Activated naive CD8-positive, alpha-beta T cell (primary cell): ENCODE measurements at regions not wholly inside any gene's neighbourhood (a gene's known extent, or its start where the extent isn't known, plus 50 kb on each side); places are given as distances from the start of the nearest gene placed in this dataset.

Experiments
- H3K27ac Mint-ChIP-seq: one replicate; pipeline ENCODE4 v1.8.0; 2021; ENCODE audit warnings: mixed read lengths
- H3K27me3 Mint-ChIP-seq: one replicate; pipeline ENCODE4 v1.8.0; 2021; ENCODE audit warnings: mixed read lengths
- H3K36me3 Mint-ChIP-seq: one replicate; pipeline ENCODE4 v1.8.0; 2021; ENCODE audit warnings: mixed read lengths
- H3K4me1 Mint-ChIP-seq: one replicate; pipeline ENCODE4 v1.8.0; 2021; ENCODE audit warnings: low read depth, mixed read lengths
- H3K4me3 Mint-ChIP-seq: one replicate; pipeline ENCODE4 v1.8.0; 2021; ENCODE audit warnings: mild to moderate bottlenecking, mixed read lengths
- H3K9me3 Mint-ChIP-seq: one replicate; pipeline ENCODE4 v1.8.0; 2021; ENCODE audit warnings: low read depth, mixed read lengths

DNA sequence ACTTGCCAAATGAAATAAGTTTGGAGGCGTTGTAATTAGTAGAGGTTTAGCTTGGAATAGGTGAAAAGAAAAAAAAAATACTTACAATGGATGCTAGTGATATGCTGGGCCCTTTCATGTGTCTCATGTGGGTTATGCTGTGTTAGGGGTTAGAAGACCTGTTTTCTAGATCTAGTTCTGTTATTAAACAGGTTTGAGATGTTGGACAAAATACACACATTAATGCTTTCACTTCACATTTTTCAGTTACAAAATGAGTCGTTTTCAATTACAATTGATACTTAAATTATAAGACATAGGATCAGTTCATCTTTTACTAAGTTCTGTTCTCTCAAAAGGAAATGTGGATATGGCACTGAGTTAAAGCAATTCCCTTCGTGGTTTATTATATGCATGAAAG is 509.8 kb downstream of the EPM2A start:
- Mint-ChIP-seq H3K36me3 (no peaks in the 10 kb centered on the region), H3K9me3 (no peaks in the 10 kb centered on the region), H3K27ac (no peak overlapping the region), H3K27me3 (peaks cover 7% of the 10 kb centered on the region), H3K4me3 (no peak overlapping the region), H3K4me1 (no peaks in the 10 kb centered on the region)

GRCh38 chr6:145227593-145227992 is 507.7 kb downstream of the EPM2A start:
- H3K27ac Mint-ChIP-seq: no peak overlapping the region
- H3K4me3 Mint-ChIP-seq: no peak overlapping the region

DNA sequence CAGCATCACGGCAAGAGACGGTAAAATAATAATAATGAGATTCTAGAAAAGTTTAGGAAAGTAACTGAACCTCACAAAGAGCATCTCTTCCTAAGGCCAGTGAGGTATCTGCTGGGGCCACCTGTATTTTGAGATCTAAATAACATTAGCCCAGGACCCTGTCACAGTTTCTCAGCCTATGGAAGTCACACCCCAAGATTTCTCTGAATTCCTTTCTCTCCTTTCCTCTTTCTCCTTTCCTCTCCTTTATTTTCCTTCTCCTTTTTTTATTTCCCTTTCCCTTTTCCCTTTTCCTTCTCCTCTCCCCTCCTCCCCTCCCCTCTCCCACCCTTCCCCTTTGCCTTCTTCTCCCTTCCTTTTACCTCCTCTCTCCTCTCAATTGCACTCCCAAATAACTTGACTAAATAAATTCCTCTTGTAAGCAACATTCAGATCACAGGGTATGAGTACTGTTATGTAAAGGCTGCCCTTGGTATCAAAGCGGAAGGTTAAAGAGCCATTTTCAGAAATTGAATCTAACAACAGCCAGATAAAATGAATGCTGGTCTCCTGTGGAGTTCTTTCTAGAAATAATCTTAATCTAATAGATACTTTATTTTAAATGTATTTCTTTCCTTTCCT is 506.2 kb downstream of the EPM2A start:
- no peaks in the 10 kb centered on the region for H3K4me1 Mint-ChIP-seq
- H3K27me3 Mint-ChIP-seq: peaks cover 4% of the 10 kb centered on the region
- no peak overlapping the region for H3K27ac Mint-ChIP-seq
- H3K4me3 Mint-ChIP-seq: no peak overlapping the region
- peaks cover 4% of the 10 kb centered on the region for H3K9me3 Mint-ChIP-seq
- no peaks in the 10 kb centered on the region for H3K36me3 Mint-ChIP-seq

More at GRCh38 chr6:145227593-145227992, 507.7 kb downstream of the EPM2A start:
- Mint-ChIP-seq H3K36me3 (no peaks in the 10 kb centered on the region), H3K27me3 (peaks cover 4% of the 10 kb centered on the region), H3K4me1 (no peaks in the 10 kb centered on the region), H3K9me3 (no peaks in the 10 kb centered on the region)

DNA sequence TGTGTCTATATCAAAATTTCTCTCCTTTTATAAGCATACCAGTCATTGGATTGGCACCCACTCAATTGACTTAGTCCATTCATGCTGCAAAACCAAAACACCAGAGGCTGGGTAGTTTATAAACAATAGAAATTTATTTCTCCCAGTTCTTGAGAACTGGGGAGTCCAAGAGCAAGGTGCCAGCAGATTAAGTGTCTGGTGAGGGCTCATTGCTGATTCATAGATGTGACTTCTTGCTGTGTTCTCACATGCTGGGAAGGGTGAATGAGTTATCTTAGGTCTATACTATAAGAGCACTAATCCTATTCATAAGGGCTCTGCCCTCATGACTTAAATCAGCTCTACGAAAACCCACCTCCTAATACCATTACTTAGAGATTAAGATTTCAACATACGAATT is 501.4 kb downstream of the EPM2A start:
- Mint-ChIP-seq H3K9me3 (peaks cover 4% of the 10 kb centered on the region), H3K27me3 (peaks cover 12% of the 10 kb centered on the region), H3K4me3 (no peak overlapping the region), H3K36me3 (no peaks in the 10 kb centered on the region), H3K27ac (no peak overlapping the region), H3K4me1 (no peaks in the 10 kb centered on the region)

DNA sequence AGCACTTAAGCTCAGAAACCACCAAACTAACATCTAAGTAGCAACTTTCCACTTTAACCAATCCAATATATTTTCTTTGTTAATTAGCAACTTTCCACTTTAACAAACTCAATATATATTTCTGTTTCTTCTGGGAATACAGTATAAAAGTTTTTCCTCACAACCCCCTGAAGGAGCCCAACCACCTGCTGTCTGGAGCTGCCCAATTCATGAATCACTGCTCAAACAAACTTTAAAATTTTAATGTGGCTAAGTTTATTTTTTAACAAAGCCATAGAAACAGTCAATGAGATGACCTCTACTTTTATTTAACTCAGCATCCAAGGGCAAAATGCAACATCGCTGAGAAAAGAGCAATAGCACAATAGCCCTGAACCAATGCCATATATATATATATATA is 500.1 kb downstream of the EPM2A start:
- H3K27ac Mint-ChIP-seq: no peak overlapping the region
- peaks cover 10% of the 10 kb centered on the region for H3K27me3 Mint-ChIP-seq
- peaks cover 4% of the 10 kb centered on the region for H3K9me3 Mint-ChIP-seq
- no peak overlapping the region for H3K4me3 Mint-ChIP-seq
- H3K4me1 Mint-ChIP-seq: no peaks in the 10 kb centered on the region
- H3K36me3 Mint-ChIP-seq: no peaks in the 10 kb centered on the region

GRCh38 chr6:145238787-145239186 is 496.5 kb downstream of the EPM2A start:
- H3K27me3 Mint-ChIP-seq: peaks cover 17% of the 10 kb centered on the region
- no peaks in the 10 kb centered on the region for H3K9me3 Mint-ChIP-seq
- H3K4me1 Mint-ChIP-seq: no peaks in the 10 kb centered on the region
- no peaks in the 10 kb centered on the region for H3K36me3 Mint-ChIP-seq
- no peak overlapping the region for H3K4me3 Mint-ChIP-seq
- H3K27ac Mint-ChIP-seq: no peak overlapping the region

DNA sequence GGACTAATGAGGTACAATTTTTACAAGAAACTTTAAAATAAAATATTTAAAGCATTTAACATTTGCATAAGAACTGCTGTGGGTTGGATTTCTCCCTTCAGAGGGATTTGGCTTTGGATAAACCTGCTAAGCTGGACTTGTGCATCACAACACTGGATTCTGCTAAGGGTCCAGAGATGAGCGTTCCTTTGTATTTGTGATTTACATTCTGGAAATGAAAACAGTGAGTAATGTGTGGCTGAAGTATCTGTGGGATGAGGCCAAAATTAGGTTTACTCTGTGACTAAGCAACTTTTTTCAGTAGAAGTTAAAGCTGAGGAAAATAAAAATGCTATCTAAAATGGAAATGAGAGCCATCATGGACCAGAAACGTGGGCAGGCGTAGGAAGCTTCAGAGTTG is 494.3 kb downstream of the EPM2A start:
- no peak overlapping the region for H3K27ac Mint-ChIP-seq
- no peaks in the 10 kb centered on the region for H3K36me3 Mint-ChIP-seq
- H3K27me3 Mint-ChIP-seq: peaks cover 14% of the 10 kb centered on the region
- H3K9me3 Mint-ChIP-seq: no peaks in the 10 kb centered on the region
- no peak overlapping the region for H3K4me3 Mint-ChIP-seq
- H3K4me1 Mint-ChIP-seq: no peaks in the 10 kb centered on the region

DNA sequence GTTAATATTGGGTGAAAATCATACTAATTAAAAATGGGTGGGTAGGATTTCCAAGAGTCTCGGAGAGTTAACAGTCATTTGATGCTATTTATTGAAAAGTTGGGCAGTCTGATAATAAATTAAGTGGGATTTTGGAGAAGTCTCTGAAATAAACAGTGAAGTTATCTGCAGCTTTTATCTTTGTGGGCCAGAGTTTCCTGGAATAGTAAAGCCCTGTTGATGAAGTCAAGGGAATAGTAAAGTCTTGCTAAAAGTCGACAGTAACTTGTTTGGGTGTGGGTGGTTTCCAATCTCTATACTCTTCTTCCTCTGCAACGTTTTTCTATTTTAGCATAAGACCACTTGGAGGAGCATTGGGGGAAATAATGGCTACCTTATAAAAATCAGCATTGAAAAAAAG is 493.6 kb downstream of the EPM2A start:
- Mint-ChIP-seq H3K36me3 (no peaks in the 10 kb centered on the region), H3K27me3 (peaks cover 14% of the 10 kb centered on the region), H3K4me3 (no peak overlapping the region), H3K27ac (no peak overlapping the region), H3K4me1 (no peaks in the 10 kb centered on the region), H3K9me3 (no peaks in the 10 kb centered on the region)

DNA sequence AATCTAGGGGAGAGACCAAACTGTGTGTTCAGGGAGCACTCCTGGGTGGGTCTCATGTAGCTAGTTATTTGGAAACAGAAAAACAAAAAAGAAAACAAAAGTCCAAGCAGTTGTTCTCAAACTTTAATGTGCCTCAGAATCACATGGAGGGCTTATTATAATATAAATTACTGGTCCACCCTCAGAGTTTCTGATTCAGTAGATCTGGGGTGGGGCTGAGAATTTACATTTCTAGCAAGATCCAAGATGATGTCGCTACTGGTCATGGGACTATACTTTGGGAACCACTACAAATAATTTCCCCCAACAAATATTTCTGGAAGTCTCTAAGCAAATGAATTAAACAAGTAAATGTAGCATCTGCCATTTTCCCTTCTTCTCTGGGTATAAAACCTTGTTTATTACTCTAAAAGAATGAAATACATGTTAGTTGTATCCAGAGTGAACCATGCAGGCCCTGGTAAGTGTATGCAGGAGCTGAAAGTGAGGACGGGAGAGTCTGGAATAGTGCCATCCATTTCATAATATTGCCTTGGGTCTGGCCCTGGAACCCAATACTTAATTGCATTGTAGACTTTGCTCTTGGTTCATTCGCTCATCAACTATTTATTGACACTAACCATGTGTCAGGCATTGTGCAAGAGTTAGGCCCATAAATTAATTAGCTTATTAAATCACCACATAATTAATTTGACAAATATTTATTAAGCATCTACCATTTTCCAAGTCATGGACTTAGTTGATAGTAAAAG is 490.8 kb downstream of the EPM2A start:
- Mint-ChIP-seq H3K9me3 (no peaks in the 10 kb centered on the region), H3K27me3 (peaks cover 9% of the 10 kb centered on the region), H3K4me1 (no peaks in the 10 kb centered on the region), H3K27ac (no peak overlapping the region), H3K36me3 (no peaks in the 10 kb centered on the region), H3K4me3 (no peak overlapping the region)

GRCh38 chr6:145245119-145245518 is 490.2 kb downstream of the EPM2A start:
- H3K4me3 Mint-ChIP-seq: no peak overlapping the region
- H3K27ac Mint-ChIP-seq: no peak overlapping the region
- no peaks in the 10 kb centered on the region for H3K9me3 Mint-ChIP-seq
- peaks cover 9% of the 10 kb centered on the region for H3K27me3 Mint-ChIP-seq
- H3K4me1 Mint-ChIP-seq: no peaks in the 10 kb centered on the region
- H3K36me3 Mint-ChIP-seq: no peaks in the 10 kb centered on the region

- H3K9me3 Mint-ChIP-seq: no peaks in the 10 kb centered on the region
- no peak overlapping the region for H3K4me3 Mint-ChIP-seq
- H3K4me1 Mint-ChIP-seq: no peaks in the 10 kb centered on the region
- H3K36me3 Mint-ChIP-seq: no peaks in the 10 kb centered on the region
- no peak overlapping the region for H3K27ac Mint-ChIP-seq
- no peaks in the 10 kb centered on the region for H3K27me3 Mint-ChIP-seq
Measured at GRCh38 chr6:145247692-145248419, 487.5 kb downstream of the EPM2A start.

DNA sequence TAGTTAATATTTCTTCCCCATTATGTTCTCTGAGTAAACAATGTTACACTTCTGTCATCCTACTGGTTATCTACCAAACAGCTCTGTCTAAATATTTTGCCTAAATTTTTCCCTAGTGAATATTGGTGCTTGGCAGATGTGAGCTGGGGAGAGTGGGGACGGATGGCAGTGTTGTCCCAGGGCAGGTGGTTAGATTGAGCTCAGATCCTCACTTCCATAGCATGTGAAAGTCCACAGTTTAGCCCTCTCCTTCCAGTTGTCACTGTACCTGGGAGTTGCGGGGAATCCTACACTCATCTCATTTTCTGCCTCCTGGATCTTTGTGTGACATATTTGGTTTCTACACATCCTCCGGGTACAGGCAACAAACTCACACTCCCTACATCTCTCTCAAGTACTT is 484.9 kb downstream of the EPM2A start:
- H3K9me3 Mint-ChIP-seq: no peaks in the 10 kb centered on the region
- no peaks in the 10 kb centered on the region for H3K36me3 Mint-ChIP-seq
- no peaks in the 10 kb centered on the region for H3K27me3 Mint-ChIP-seq
- no peak overlapping the region for H3K27ac Mint-ChIP-seq
- no peak overlapping the region for H3K4me3 Mint-ChIP-seq
- H3K4me1 Mint-ChIP-seq: no peaks in the 10 kb centered on the region

DNA sequence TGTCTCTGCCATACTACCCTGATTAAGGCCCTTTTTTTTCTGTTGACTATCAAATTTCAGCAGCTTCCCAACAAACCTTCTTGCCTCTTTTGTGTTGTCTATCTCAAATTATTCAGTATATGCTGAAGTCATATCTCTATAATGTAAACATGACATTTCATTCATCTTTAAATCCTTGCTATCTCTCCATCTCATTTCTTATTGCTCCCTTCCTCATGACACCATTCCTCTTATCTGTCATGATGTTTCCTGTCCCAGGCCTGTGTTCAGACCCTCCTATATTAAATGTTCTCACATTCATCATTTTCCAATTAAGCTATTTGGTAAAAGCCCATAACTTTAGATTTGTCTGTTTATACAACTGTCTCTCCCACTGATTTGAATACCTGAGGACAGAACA is 482.6 kb downstream of the EPM2A start:
- Mint-ChIP-seq H3K9me3 (no peaks in the 10 kb centered on the region), H3K27me3 (no peaks in the 10 kb centered on the region), H3K4me3 (no peak overlapping the region), H3K36me3 (no peaks in the 10 kb centered on the region), H3K27ac (no peak overlapping the region), H3K4me1 (no peaks in the 10 kb centered on the region)

GRCh38 chr6:145254649-145255401 is 480.5 kb downstream of the EPM2A start:
- Mint-ChIP-seq H3K36me3 (no peaks in the 10 kb centered on the region), H3K4me1 (no peaks in the 10 kb centered on the region), H3K27ac (no peak overlapping the region), H3K9me3 (no peaks in the 10 kb centered on the region), H3K27me3 (peaks cover 2% of the 10 kb centered on the region), H3K4me3 (no peak overlapping the region)

GRCh38 chr6:145257704-145258103 is 477.6 kb downstream of the EPM2A start:
- no peaks in the 10 kb centered on the region for H3K36me3 Mint-ChIP-seq
- no peak overlapping the region for H3K4me3 Mint-ChIP-seq
- H3K27ac Mint-ChIP-seq: no peak overlapping the region
- H3K9me3 Mint-ChIP-seq: no peaks in the 10 kb centered on the region
- peaks cover 2% of the 10 kb centered on the region for H3K27me3 Mint-ChIP-seq
- no peaks in the 10 kb centered on the region for H3K4me1 Mint-ChIP-seq
